GM18502 (cell line): ENCODE measurements at regions not wholly inside any gene's neighbourhood (a gene's known extent, or its start where the extent isn't known, plus 50 kb on each side); places are given as distances from the start of the nearest gene placed in this dataset.
"Not testable (repeated sequence)": the region's sequence is repeated elsewhere in the genome, so short reads cannot be mapped to it uniquely, and the experiment has no call there.

ENCODE experiments used
- ATAC-seq: cut with Tn5 transposase; IDR thresholded peaks from one replicate; pipeline ENCODE4 v1.9.1; 2021; ENCODE audit warnings: mild to moderate bottlenecking; ENCODE audit not compliant: unreplicated experiment, poor library complexity

- ATAC-seq: no peak
These were observed 125.4 kb upstream of the CDK13 start for GRCh38 chr7:39824456-39825200.

DNA sequence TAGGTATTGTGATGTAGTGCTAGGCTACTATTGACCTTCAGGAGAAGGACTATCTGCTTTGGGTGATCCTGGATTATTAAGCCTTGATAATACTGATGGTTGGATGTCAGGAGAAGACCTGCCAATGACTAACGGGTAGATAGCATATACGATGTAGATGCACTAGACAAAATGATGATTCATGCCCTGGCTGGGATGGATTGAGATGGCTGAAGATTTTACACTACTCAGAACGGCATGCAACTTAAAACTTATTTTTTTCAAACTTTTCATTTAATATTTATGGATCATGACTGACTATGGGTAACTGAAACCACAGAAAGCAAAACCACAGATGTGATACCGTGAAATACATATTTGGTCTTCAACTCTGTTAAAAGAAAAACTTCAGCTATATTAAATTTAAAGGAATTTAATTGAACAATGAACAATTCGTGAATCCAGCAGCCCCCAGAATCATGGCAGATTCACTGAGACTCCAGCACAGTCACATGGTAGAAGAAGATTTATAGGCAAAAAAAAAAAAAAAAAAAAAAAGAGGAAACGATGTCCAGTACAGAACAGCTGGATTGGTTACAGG lies 124.6 kb upstream of the CDK13 start:
- ATAC-seq: no peak

DNA sequence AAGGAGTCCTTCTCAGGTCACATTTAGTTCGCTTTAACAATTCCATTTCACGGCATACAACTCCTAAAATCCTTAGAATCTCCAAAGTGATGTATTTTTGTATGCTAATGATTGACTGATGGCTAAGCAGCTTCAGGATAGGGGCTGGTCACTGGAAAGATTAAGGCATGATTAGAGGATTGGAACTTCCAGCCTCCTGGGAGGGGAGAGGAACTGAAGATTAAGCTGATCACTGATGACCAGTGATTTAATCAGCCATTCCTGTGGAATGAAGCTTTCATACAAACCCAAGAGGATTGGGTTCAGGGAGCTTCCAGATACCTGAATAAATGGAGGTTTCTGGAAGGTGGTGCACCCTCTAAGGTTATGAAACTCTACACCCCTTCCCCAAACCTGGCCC lies 123.9 kb upstream of the CDK13 start:
- no peak for ATAC-seq

DNA sequence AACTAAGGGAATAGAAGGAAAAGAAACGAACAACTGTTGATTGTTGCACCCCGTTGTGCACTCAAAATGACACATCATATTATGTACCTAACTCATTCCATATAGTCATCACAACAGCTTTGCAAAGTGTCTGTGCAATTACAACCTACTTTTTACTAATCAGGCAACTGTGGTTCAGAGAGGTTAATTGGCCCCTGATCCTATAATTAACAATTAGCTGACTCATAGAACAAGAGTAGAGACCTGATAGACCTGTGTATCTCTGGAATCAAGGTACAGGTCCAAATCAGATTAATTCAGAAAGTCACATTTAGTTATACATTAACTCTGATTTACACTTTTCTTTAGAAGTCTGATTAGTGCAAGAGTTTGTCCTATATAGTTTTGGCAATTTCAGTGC lies 122.5 kb upstream of the CDK13 start:
- no peak for ATAC-seq

DNA sequence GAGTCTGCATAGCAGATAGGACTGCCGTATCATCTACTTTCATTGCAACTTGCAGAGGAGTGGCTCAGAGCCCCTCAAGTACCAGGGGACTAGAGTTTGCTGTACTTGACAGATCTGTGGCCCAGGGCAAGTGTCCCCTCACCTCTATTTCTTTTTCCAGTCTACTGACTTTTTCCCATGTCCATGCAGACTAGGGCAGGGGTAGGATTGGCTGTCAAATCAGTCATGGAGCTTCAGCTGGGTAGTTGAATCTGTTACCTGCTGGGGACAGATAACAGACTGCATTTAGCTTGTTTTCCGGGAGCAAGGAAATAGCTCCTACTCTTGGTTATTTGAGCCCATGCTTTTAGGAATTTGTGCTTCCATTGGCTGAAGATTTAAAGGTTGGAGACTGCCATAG lies 121.0 kb upstream of the CDK13 start:
- ATAC-seq: no peak

DNA sequence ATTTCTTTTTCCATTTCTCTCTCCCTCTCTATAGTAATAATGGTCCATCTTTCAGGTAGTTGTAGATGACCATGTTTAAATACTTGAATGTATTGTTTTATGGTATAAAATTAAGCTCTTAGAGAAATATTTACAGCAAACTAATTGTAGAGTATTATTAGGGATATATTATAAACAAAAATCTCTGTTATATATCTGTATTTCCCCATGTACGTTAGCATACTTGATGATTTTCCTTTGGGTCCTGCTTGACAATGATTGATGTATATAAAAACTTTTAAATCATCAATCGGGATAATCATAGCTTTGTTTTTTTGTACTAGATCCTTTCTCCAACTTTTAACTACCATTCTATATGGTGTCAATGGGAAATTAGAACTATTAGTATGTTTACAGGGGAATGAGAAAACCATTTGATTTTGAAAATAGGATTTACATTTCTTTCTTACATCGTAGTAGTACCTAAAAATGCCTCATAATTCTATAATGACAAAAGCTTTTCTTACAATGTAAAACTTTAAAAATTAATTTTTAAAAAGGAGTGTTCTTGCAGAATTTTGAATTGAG lies 117.5 kb upstream of the CDK13 start:
- no peak for ATAC-seq

DNA sequence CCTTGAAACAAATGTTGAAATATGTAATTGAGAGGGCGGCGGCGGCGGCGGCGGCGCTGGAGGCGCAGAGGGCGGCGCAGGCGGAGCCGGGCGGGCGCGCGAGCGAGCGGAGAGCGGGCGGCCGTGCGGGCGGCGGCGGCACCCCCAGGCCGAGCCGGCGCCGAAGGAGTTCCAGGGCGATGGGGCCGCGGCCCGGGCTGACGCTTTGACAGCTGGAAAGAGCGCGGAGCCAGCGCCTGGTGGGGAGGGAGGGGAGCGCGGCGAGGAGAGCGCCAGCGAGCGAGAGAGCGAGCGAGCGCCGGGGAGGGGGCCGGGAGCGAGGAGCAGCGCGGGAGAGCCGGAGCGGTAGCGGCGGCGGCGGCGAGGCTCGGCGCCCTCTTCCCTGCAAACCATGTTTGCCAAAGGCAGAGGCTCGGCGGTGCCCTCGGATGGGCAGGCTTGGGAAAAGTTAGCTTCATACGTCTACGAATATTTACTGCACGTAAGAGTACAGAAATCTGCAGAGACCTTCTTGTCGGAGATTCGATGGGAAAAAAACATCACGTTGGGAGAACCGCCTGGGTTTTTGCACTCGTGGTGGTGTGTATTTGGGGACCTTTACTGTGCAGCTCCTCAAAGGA lies 116.8 kb upstream of the CDK13 start:
- ATAC-seq: peak; percentile 71

GRCh38 chr7:39833865-39834634 lies 116.0 kb upstream of the CDK13 start:
- not testable (repeated sequence) for ATAC-seq

DNA sequence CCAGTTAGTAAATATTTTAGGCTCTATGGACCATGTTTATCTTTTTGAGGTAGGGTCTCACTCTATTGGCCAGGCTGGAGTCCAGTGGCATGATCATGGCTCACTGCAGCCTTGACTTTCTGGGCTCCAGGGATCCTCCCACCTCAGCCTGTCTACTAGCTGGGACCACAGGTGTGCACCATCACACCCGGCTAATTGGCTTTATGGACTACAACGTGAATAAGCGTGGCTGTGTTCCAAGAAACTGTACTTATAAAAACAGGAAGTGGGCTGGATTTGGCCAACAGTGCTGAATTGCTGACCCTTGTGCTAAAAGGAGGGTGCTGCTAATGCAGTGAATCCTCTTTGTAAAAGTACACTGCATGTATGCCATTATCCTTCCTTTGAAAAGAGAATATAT lies 111.7 kb upstream of the CDK13 start:
- ATAC-seq: no peak

DNA sequence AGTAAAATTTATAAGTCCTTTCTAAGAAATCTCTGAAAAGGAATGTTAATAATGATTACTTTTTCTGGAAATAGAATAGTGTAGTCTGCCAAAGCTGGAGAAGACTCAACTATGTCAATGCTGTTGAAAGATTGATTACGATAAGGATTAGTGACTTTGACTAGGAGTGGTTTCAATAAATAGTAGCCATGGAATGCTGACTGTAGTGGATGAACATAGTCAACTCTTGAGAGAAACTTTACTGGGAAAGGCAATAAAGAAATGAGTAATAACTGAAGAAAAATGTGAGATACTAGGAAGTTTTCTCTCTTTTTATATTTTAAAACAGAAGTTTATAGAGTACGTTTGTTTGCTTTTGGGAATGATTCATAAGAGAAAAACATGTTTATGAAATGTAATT lies 105.0 kb upstream of the CDK13 start:
- no peak for ATAC-seq

GRCh38 chr7:39847227-39847626 lies 102.8 kb upstream of the CDK13 start:
- ATAC-seq: no peak

DNA sequence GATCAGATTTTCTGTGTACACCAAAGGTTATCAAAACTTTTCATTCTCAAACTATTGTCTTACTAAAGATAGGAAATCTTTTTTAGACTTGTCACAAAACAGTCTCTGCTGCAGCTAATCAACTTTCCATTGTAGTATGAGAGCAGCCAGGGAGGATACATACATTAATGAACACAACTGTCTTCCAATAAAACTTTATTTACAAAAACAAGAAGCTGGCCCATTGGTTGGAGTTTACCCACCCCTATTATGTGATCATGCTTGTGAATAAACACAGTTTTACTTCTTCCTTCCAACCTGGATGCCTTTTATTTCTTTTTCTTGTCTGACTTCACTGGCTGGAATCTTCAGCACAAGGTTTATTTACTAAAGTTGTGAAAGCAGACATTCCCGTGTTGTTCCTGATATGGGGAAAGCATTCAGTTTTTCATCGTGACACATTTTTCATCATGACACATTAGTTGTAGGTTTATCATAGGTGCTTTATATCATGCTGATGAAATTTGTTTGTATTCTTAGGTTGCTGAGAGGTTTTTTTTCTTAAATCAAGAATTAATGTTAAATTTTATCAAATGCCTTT lies 98.5 kb upstream of the CDK13 start:
- no peak for ATAC-seq

DNA sequence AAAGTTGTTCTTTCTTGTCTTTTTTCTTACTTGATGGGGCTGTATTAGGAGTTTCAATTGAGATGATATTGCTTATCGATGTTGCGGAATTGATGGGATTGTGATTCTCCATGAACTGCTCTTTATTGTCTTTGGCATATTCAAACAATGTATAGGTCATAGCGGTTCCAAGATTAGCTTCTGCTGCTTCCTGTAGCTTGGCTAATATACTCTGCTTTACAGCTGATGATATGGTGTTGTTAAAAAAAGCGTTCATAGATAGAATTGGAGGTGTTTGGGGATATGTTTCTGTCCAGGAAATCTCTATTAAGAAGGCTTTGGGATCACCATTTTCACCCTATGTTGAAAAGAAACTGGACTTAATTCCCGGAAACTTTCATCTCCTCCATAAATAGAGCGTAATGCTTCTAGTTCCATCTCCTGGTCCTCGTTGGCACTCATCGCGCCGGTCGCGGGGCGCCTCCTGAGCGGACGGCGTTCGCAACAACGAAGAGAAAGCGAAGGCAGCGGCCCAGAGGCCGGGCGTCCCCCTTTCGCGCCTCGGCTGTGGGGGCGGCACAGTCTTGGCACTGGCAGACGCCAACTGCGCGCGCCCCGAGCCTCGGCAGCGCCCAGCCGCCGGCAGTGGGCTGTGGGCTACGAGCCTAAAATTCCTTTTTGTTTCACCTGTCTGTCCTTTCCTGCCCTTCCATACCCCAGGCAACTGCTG lies 95.3 kb upstream of the CDK13 start:
- peak; percentile 88 for ATAC-seq

GRCh38 chr7:39855325-39855674 lies 94.8 kb upstream of the CDK13 start:
- no peak for ATAC-seq

DNA sequence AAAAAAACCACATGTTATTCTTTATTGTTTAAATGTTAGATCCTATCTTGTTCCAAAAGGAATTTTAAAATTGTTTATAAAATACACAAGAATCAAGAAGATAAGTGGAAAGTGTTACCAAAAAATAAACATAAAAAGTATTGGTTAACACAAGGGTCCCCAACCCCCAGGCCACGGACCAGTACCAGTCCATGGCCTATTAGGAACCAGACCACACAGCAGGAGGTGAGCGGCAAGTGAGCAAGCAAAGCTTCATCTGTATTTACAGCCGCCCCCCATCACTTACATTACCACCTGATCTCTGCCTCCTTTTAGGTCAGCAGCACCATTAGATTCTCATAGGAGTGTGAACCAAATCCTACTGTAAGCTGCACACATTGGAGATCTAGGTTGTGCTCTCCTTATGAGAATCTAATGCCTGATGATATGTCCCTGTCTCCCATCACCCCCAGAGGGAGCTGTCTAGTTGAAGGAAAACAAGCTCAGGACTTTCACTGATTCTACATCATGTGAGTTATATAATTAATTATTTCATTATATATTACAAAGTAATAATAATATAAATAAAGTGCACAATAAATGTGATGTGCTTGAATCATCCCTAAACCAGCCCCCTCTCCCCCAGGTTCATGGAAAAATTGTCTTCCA lies 86.3 kb upstream of the CDK13 start:
- ATAC-seq: not testable (repeated sequence)

GRCh38 chr7:39869888-39870522 lies 80.1 kb upstream of the CDK13 start:
- not testable (repeated sequence) for ATAC-seq

DNA sequence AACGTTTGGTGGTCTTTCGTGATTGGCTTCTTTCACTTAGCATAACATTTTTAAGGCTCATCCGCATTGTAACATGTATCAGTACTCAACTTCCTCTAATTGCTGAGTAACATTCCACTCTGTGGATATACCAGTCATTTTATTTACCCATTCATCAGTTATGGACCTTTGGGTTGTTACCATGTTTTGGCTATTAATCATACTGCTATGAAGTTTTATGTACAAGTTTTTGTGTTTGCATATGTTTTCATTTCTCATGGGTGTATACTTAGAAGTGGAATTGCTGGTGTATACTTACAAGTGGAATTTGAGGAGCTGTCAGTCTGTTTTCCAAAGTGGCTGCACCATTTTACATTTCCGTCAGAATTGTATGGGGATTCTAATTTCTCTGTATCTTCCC lies 78.4 kb upstream of the CDK13 start:
- not testable (repeated sequence) for ATAC-seq

- ATAC-seq: no peak
These were observed 69.5 kb upstream of the CDK13 start for GRCh38 chr7:39880556-39880955.
